ENCODE measurements at regions not wholly inside any gene's neighbourhood (a gene's known extent, or its start where the extent isn't known, plus 50 kb on each side); places are given as distances from the start of the nearest gene placed in this dataset.

- no peak for DNase-seq (ENCODE audit: low spot score)
These were observed 133.0 kb upstream of the TMCC3 start for GRCh38 chr12:94783343-94783742.

- no peak for DNase-seq (ENCODE audit: low spot score)
These were observed 131.5 kb upstream of the TMCC3 start for GRCh38 chr12:94781835-94782234.

GRCh38 chr12:94779485-94779884, 129.1 kb upstream of the TMCC3 start:
- DNase-seq (ENCODE audit: low spot score) = no peak

- DNase-seq (ENCODE audit: low spot score) = no peak
These were observed 127.6 kb upstream of the TMCC3 start for GRCh38 chr12:94777936-94778335.

GRCh38 chr12:94775710-94776109, 125.4 kb upstream of the TMCC3 start:
- DNase-seq (ENCODE audit: low spot score) = no peak

GRCh38 chr12:94771741-94772140, 121.4 kb upstream of the TMCC3 start:
- DNase-seq (ENCODE audit: low spot score) = no peak

- DNase-seq (ENCODE audit: low spot score) = no peak
These were observed 120.8 kb upstream of the TMCC3 start for GRCh38 chr12:94771199-94771598.

GRCh38 chr12:94770791-94771190, 120.4 kb upstream of the TMCC3 start:
- no peak for DNase-seq (ENCODE audit: low spot score)

- no peak for DNase-seq (ENCODE audit: low spot score)
These were observed 119.7 kb upstream of the TMCC3 start for GRCh38 chr12:94769776-94770759.

- no peak for DNase-seq (ENCODE audit: low spot score)
These were observed 118.7 kb upstream of the TMCC3 start for GRCh38 chr12:94769047-94769420.

- no peak for DNase-seq (ENCODE audit: low spot score)
These were observed 118.2 kb upstream of the TMCC3 start for GRCh38 chr12:94768398-94769046.

- DNase-seq (ENCODE audit: low spot score) = no peak
These were observed 117.6 kb upstream of the TMCC3 start for GRCh38 chr12:94767956-94768355.

- no peak for DNase-seq (ENCODE audit: low spot score)
These were observed 116.0 kb upstream of the TMCC3 start for GRCh38 chr12:94766397-94766796.

- no peak for DNase-seq (ENCODE audit: low spot score)
These were observed 113.1 kb upstream of the TMCC3 start for GRCh38 chr12:94763462-94763861.

- no peak for DNase-seq (ENCODE audit: low spot score)
These were observed 112.6 kb upstream of the TMCC3 start for GRCh38 chr12:94762943-94763342.

GRCh38 chr12:94762259-94762942, 112.0 kb upstream of the TMCC3 start:
- DNase-seq (ENCODE audit: low spot score) = no peak

GRCh38 chr12:94761559-94761958, 111.2 kb upstream of the TMCC3 start:
- no peak for DNase-seq (ENCODE audit: low spot score)

GRCh38 chr12:94760786-94761185, 110.4 kb upstream of the TMCC3 start:
- DNase-seq (ENCODE audit: low spot score) = no peak

GRCh38 chr12:94756789-94757188, 106.4 kb upstream of the TMCC3 start:
- DNase-seq (ENCODE audit: low spot score) = no peak

- DNase-seq (ENCODE audit: low spot score) = no peak
These were observed 105.2 kb upstream of the TMCC3 start for GRCh38 chr12:94755598-94755997.

- DNase-seq (ENCODE audit: low spot score) = no peak
These were observed 104.3 kb upstream of the TMCC3 start for GRCh38 chr12:94754653-94755052.

GRCh38 chr12:94753036-94753679, 102.8 kb upstream of the TMCC3 start:
- DNase-seq (ENCODE audit: low spot score) = no peak

Data from ecto neural progenitor cell (in vitro differentiated cells).